Right hindlimb (tissue), 1 donor: ENCODE measurements at regions not wholly inside any gene's neighbourhood (a gene's known extent, or its start where the extent isn't known, plus 50 kb on each side); places are given as distances from the start of the nearest gene placed in this dataset.

Experiments used
- DNase-seq: peaks from one replicate; pipeline ENCODE4 v3.0.0-alpha.2; 2018

GRCh38 chr2:128769457-128770142 lies 450.9 kb upstream of the HS6ST1 start:
- DNase-seq: no peak

GRCh38 chr2:128770143-128771085 lies 451.7 kb upstream of the HS6ST1 start:
- DNase-seq: peak; percentile 11

- DNase-seq: no peak
These were observed 452.7 kb upstream of the HS6ST1 start for GRCh38 chr2:128771401-128771800.

- no peak for DNase-seq
These were observed 454.0 kb upstream of the HS6ST1 start for GRCh38 chr2:128772671-128773070.

- DNase-seq: peak; percentile 7
These were observed 455.1 kb upstream of the HS6ST1 start for GRCh38 chr2:128773641-128774319.

- DNase-seq: peak; percentile 29
These were observed 455.9 kb upstream of the HS6ST1 start for GRCh38 chr2:128774320-128775216.

GRCh38 chr2:128775217-128775913 lies 456.7 kb upstream of the HS6ST1 start:
- DNase-seq: peak; percentile 7

- DNase-seq: peak; percentile 10
These were observed 457.2 kb upstream of the HS6ST1 start for GRCh38 chr2:128775914-128776285.

- DNase-seq: no peak
These were observed 458.0 kb upstream of the HS6ST1 start for GRCh38 chr2:128776461-128777195.

- DNase-seq: peak; percentile 11
These were observed 458.7 kb upstream of the HS6ST1 start for GRCh38 chr2:128777196-128778035.

GRCh38 chr2:128778843-128779242 lies 460.2 kb upstream of the HS6ST1 start:
- no peak for DNase-seq

GRCh38 chr2:128779301-128780095 lies 460.8 kb upstream of the HS6ST1 start:
- DNase-seq: no peak

GRCh38 chr2:128780434-128781080 lies 461.9 kb upstream of the HS6ST1 start:
- no peak for DNase-seq

GRCh38 chr2:128781166-128781565 lies 462.5 kb upstream of the HS6ST1 start:
- no peak for DNase-seq

GRCh38 chr2:128781585-128782385 lies 463.1 kb upstream of the HS6ST1 start:
- DNase-seq: no peak

GRCh38 chr2:128782411-128783192 lies 463.9 kb upstream of the HS6ST1 start:
- DNase-seq: no peak

GRCh38 chr2:128783193-128783671 lies 464.6 kb upstream of the HS6ST1 start:
- no peak for DNase-seq
